ENCODE measurements at regions not wholly inside any gene's neighbourhood (a gene's known extent, or its start where the extent isn't known, plus 50 kb on each side); places are given as distances from the start of the nearest gene placed in this dataset.

DNA sequence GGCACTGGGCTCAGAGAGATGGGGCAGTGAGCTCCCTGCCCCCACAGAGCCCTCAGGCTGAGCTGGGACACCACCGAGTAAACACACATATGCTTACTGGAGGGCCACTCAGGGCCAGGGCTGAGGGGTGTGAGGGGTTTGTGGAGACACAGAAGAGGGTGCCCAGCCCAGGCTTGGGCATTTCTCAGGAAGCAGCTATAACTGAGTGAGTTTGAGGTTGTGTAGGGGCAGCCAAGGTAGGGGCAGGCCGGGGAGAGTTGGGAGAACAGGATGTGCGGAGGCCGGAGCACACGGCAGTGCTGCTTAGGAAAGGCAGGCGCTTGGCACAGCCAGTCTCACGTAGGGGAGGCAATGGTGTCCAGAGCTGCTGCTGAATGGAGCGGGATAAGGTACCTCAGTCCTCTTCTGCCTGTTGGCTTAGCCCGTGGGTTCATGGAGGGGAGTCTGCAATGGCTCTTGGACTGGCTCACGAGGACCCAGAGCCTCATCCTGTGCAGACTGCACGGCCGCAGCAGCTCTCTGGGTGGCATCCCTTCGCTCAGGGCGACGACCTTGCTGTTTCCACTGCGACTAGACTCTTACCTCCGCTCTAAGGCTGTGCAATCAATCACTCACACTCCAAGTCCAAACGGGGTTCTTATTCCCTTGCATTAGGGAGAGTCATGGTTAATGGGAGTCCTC is 466.1 kb upstream of the HS6ST1 start:
- no peak for TF ChIP-seq EGR1 (IDR thresholded peaks at IDR 0.05; ENCODE audit: low read depth in 2 of 2)
- TF ChIP-seq, protein P1, sequence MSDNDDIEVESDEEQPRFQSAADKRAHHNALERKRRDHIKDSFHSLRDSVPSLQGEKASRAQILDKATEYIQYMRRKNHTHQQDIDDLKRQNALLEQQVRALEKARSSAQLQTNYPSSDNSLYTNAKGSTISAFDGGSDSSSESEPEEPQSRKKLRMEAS (IDR thresholded peaks at IDR 0.05) = no peak
- no peak for TF ChIP-seq REST (IDR thresholded peaks at IDR 0.05)
- TF ChIP-seq, protein P2, sequence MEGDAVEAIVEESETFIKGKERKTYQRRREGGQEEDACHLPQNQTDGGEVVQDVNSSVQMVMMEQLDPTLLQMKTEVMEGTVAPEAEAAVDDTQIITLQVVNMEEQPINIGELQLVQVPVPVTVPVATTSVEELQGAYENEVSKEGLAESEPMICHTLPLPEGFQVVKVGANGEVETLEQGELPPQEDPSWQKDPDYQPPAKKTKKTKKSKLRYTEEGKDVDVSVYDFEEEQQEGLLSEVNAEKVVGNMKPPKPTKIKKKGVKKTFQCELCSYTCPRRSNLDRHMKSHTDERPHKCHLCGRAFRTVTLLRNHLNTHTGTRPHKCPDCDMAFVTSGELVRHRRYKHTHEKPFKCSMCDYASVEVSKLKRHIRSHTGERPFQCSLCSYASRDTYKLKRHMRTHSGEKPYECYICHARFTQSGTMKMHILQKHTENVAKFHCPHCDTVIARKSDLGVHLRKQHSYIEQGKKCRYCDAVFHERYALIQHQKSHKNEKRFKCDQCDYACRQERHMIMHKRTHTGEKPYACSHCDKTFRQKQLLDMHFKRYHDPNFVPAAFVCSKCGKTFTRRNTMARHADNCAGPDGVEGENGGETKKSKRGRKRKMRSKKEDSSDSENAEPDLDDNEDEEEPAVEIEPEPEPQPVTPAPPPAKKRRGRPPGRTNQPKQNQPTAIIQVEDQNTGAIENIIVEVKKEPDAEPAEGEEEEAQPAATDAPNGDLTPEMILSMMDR (IDR thresholded peaks at IDR 0.05; ENCODE audit: low read depth, low read length, missing input control) = no peak

Measured in liver (tissue), 3 donors.